SK-N-MC (cell line): ENCODE measurements at regions not wholly inside any gene's neighbourhood (a gene's known extent, or its start where the extent isn't known, plus 50 kb on each side); places are given as distances from the start of the nearest gene placed in this dataset.

Experiments used
- DNase-seq: peaks from one replicate; pipeline ENCODE4 v3.0.0-alpha.2; 2011; ENCODE audit warnings: low read depth, low spot score
- H3K27ac ChIP-seq: fragments of 200-600 bp; sonication (generic); 2 replicates; pipeline ENCODE4 v1.5.1; 2016; ENCODE audit warnings: mixed run types
- H3K36me3 ChIP-seq: fragments of 200-600 bp; sonication (generic); 2 replicates; pipeline ENCODE4 v1.6.1; 2017; ENCODE audit warnings: antibody characterized with exemption, low read length, mixed read lengths; ENCODE audit not compliant: insufficient read depth
- H3K4me3 ChIP-seq: fragments of 200-600 bp; sonication (generic); 2 replicates; pipeline ENCODE4 v1.5.1; 2016
- H3K9ac ChIP-seq: fragments of 200-600 bp; sonication (generic); 2 replicates; pipeline ENCODE4 v1.8.0; 2017; ENCODE audit warnings: mixed run types, mixed read lengths; ENCODE audit not compliant: insufficient read length
- H3K9me3 ChIP-seq: fragments of 200-600 bp; sonication (generic); 2 replicates; pipeline ENCODE4 v1.6.1; 2017; ENCODE audit warnings: low read depth, mild to moderate bottlenecking, antibody characterized with exemption, low read length, moderate library complexity, mixed read lengths
- EZH2 ChIP-seq: fragments of 200-600 bp; sonication (generic); IDR thresholded peaks from one replicate; pipeline ENCODE4 v1.6.1; 2017; ENCODE audit warnings: antibody characterized with exemption
- FOXP2 ChIP-seq: optimal IDR thresholded peaks from 2 replicates; pipeline ENCODE3; 2011; ENCODE audit warnings: mild to moderate bottlenecking, moderate library complexity; ENCODE audit not compliant: insufficient read depth; ENCODE audit errors: extremely low read length, control extremely low read depth
- POLR2AphosphoS5 ChIP-seq: IDR thresholded peaks from 2 replicates; pipeline ENCODE4 v1.6.1; 2012; ENCODE audit warnings: mild to moderate bottlenecking, low read depth, low read length, borderline replicate concordance

- no peak for DNase-seq
- no peak overlapping the region for H3K4me3 ChIP-seq
- TF ChIP-seq FOXP2 = no peak
- no peak for TF ChIP-seq EZH2
- no peak for TF ChIP-seq POLR2AphosphoS5
Measured at GRCh38 chr22:22776121-22776520, 111.5 kb upstream of the IGLL5 start.

GRCh38 chr22:22779213-22779612 lies 108.4 kb upstream of the IGLL5 start:
- no peak overlapping the region for H3K27ac ChIP-seq
- TF ChIP-seq FOXP2 (no peak), POLR2AphosphoS5 (no peak), EZH2 (no peak)
- H3K36me3 ChIP-seq = no peaks in the 10 kb centered on the region
- H3K9me3 ChIP-seq = no peaks in the 10 kb centered on the region
- H3K9ac ChIP-seq = no peak overlapping the region
- H3K4me3 ChIP-seq = no peak overlapping the region
- no peak for DNase-seq

More at GRCh38 chr22:22776121-22776520, 111.5 kb upstream of the IGLL5 start:
- no peaks in the 10 kb centered on the region for H3K36me3 ChIP-seq
- H3K9ac ChIP-seq = no peak overlapping the region
- no peaks in the 10 kb centered on the region for H3K9me3 ChIP-seq
- H3K27ac ChIP-seq = no peak overlapping the region

GRCh38 chr22:22783575-22783974 lies 104.0 kb upstream of the IGLL5 start:
- Histone ChIP-seq H3K36me3 (no peaks in the 10 kb centered on the region), H3K4me3 (no peak overlapping the region), H3K9ac (no peak overlapping the region), H3K9me3 (no peaks in the 10 kb centered on the region), H3K27ac (no peak overlapping the region)
- no peak for DNase-seq
- TF ChIP-seq POLR2AphosphoS5 = no peak
- TF ChIP-seq FOXP2 = no peak
- no peak for TF ChIP-seq EZH2

- H3K9ac ChIP-seq = no peak overlapping the region
- H3K4me3 ChIP-seq = no peak overlapping the region
- H3K27ac ChIP-seq = no peak overlapping the region
- no peak for DNase-seq
- H3K9me3 ChIP-seq = no peaks in the 10 kb centered on the region
- TF ChIP-seq FOXP2 (no peak), EZH2 (no peak), POLR2AphosphoS5 (no peak)
- H3K36me3 ChIP-seq = no peaks in the 10 kb centered on the region
Measured at GRCh38 chr22:22784249-22785039, 103.2 kb upstream of the IGLL5 start.

- Histone ChIP-seq H3K4me3 (no peak overlapping the region), H3K9ac (no peak overlapping the region), H3K9me3 (no peaks in the 10 kb centered on the region), H3K36me3 (no peaks in the 10 kb centered on the region), H3K27ac (no peak overlapping the region)
- no peak for DNase-seq
- no peak for TF ChIP-seq POLR2AphosphoS5
- no peak for TF ChIP-seq EZH2
- no peak for TF ChIP-seq FOXP2
Measured at GRCh38 chr22:22785316-22786065, 102.1 kb upstream of the IGLL5 start.

GRCh38 chr22:22786301-22787115 lies 101.1 kb upstream of the IGLL5 start:
- TF ChIP-seq EZH2 = no peak
- TF ChIP-seq POLR2AphosphoS5 = no peak
- no peak for TF ChIP-seq FOXP2
- no peak overlapping the region for H3K9ac ChIP-seq
- H3K36me3 ChIP-seq = no peaks in the 10 kb centered on the region
- no peak overlapping the region for H3K27ac ChIP-seq
- DNase-seq = no peak
- H3K4me3 ChIP-seq = no peak overlapping the region
- H3K9me3 ChIP-seq = no peaks in the 10 kb centered on the region

- no peak for DNase-seq
- Histone ChIP-seq H3K36me3 (no peaks in the 10 kb centered on the region), H3K9me3 (no peaks in the 10 kb centered on the region), H3K27ac (no peak overlapping the region), H3K9ac (no peak overlapping the region), H3K4me3 (no peak overlapping the region)
- TF ChIP-seq EZH2 (no peak), FOXP2 (no peak), POLR2AphosphoS5 (no peak)
Measured at GRCh38 chr22:22787151-22787550, 100.5 kb upstream of the IGLL5 start.

GRCh38 chr22:22787786-22788459 lies 99.7 kb upstream of the IGLL5 start:
- Histone ChIP-seq H3K27ac (no peak overlapping the region), H3K9me3 (no peaks in the 10 kb centered on the region), H3K36me3 (no peaks in the 10 kb centered on the region), H3K9ac (no peak overlapping the region), H3K4me3 (no peak overlapping the region)
- peak; percentile 1 for DNase-seq
- TF ChIP-seq FOXP2 (no peak), POLR2AphosphoS5 (no peak), EZH2 (no peak)
